TTC549 (cell line): ENCODE measurements at regions not wholly inside any gene's neighbourhood (a gene's known extent, or its start where the extent isn't known, plus 50 kb on each side); places are given as distances from the start of the nearest gene placed in this dataset.
"Not testable (repeated sequence)": the region's sequence is repeated elsewhere in the genome, so short reads cannot be mapped to it uniquely, and the experiment has no call there.

ENCODE experiments used
- FAIRE-seq: peaks from 2 replicates; lab custom pipeline; 2012; peaks lifted over from hg19 to GRCh38; lab: Jason Lieb, UNC

DNA sequence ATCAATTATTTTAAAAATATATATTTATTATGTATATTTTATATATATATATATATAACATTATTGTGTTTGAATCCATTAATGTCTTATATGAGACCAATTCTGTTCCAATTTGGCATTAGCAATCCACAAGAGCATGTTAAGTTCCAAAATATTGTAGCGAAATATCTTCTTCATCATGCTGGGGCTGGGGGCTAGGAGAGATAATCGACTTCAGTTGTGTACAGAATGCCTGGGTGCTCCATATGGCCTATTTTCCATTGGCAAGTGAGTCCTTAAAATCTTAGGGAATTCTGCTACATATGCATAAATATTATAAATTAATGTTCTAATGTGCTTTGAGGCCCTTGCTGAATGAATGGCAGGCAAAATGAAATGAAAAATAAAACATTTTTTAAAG is 117.7 kb downstream of the PCDH7 start:
- no peak for FAIRE-seq

GRCh38 chr4:30838331-30838730 is 118.2 kb downstream of the PCDH7 start:
- no peak for FAIRE-seq

DNA sequence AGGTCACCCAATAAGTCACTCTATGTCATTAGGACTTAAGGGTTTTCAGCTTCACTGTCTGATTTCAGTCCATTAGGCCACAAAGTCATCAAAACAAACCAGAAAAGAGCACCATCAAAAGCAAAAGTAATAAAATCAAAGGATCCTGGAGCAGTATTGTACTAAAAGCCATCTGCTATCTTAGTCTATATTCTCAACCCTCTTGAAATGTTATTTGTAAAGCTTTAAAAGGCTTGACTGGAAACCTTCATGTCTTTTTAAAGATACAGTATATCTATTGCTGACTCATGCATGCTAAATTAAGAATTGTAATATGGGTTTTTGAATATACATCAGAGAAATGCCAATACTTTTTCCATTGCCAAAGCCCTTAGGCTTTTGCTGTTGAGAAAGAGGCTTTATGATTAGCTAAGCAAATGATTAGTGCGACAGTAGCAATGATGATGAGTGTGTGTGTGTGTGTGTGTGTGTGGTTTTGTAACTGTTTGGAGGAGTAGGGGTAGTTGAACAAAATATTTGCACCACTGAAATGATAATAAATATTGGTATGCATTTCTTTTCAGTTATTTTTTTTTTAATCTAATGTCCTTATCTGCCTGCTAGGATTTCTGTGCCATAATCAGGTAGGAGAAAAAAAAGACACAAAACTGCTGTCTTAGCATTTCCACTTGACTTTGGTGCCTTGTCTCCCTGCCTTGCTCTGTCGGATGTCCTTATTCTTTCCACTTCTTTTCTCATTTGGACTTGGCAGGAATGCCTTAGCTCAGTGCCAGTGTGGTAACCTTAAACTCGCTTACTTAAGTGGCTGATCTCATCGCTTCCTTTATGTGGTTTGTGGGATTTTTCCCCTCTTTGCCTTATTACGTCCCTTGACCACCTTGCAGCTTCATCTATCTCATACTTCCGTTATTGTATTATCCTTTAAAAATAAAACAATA is 119.7 kb downstream of the PCDH7 start:
- FAIRE-seq: no peak

DNA sequence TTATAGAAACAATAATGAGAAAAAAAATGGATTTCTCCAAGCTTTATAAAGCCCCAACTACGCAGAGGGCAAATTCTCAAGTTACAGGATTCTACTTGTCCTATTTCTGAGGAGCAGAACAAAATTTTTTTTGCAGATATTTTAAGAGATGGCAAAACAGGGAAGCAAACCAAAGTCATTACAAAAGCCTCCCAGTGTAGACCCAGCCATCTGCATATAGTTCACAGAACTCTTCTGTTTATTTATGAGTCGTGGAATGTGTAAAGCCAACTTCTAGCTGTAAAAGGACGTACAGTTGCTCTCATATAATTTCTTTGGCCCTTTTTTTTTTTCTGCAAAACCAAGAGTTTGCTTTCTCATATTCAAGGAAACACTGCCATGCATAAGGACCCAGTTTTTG is 120.4 kb downstream of the PCDH7 start:
- FAIRE-seq: no peak

DNA sequence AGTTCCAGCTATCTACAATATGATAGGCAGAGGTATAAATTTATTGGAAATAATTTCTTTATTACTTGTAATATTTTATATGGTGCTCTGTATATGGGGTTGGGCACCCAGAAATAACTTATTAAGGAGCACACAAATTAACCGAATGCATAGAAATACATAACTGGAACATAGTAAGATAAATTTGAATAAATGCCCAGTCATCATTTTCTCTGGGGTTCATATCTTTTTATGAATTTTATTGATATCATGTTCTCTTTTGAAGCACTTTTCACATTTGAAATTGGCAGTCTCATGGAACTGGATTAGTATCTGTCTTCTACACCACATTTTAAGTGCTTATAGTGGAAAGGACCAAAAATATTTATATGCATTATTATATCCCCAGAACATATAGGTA is 122.0 kb downstream of the PCDH7 start:
- FAIRE-seq: no peak

- no peak for FAIRE-seq
These were observed 122.5 kb downstream of the PCDH7 start for GRCh38 chr4:30842689-30843088.

- FAIRE-seq: no peak
These were observed 124.9 kb downstream of the PCDH7 start for GRCh38 chr4:30844861-30845582.

DNA sequence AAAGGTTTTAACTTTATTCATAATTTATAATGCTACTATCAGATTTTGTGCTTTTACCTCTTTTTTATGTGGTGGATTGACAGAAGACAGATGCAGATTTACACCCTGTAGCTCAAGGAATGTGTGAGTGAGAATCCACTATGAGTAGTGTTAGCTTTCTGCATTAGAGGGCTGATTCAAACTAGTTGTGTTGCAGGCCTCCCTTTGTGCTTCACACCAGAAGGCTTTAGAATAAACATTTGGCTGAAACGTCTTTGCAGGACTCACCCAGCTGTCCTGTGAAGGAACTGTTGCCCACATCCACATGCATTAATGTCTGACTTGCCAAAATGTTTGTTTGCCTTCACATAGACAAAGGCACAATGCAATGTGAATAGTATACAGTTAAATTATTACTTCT is 127.0 kb downstream of the PCDH7 start:
- no peak for FAIRE-seq

DNA sequence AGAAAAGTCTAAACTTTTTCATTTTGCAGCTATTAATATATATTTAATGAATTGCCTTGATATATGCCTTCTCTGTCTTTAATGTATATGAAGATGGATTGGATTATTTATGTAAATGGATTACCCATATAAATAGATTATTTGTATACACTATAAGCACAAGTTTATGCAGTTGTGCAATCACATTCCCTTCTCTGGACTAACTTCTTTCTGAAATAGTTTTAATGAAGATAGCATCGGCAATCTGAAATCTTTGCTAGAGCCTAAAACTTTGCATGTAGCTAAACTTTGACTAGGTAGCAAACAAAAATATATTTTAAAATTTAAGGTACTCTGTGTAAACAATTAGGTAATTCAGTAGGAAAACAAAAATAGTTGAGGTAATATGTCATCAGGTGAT is 127.8 kb downstream of the PCDH7 start:
- no peak for FAIRE-seq

- FAIRE-seq: no peak
These were observed 134.4 kb downstream of the PCDH7 start for GRCh38 chr4:30854531-30854930.

DNA sequence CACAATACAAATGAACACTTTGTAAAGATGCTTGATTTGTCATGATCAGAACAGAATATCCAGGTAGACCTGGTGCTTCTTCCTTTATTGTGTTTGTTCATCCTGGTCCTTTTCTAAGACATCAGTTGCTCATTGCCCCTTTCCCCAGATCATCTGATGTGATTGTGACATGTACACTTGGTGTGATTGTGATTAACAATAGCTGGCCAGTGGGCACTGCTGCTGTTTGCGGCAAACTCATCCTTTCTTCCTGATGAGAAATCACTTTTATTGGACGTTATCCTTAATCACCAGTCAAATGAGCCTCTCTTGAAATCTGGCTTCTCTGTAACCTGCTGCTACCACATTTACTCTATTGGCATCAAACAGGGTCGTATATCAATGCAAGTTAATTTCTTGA is 135.1 kb downstream of the PCDH7 start:
- FAIRE-seq: no peak

GRCh38 chr4:30856795-30857564 is 136.8 kb downstream of the PCDH7 start:
- FAIRE-seq: no peak

GRCh38 chr4:30860978-30861377 is 140.8 kb downstream of the PCDH7 start:
- FAIRE-seq: no peak

GRCh38 chr4:30862196-30862595 is 142.0 kb downstream of the PCDH7 start:
- no peak for FAIRE-seq

DNA sequence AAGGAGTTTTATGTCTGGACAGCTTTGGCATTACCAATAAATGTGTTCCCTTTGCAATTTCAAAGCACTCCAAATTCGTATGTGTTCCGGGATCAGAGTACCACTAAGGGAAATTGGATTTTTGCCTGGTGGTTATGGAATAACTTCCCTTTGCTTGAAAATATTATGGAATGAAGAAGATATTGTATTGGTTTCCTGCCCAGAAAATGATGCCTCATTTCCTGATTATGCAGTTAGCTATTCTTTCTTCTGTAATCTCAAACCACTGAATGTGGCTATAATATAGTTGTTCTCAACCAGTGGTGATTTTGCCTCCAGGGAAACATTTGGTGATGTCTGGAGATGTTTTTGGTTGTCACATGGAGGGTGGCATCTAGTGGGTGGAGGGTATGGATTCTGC is 142.9 kb downstream of the PCDH7 start:
- FAIRE-seq: no peak

- no peak for FAIRE-seq
These were observed 145.5 kb downstream of the PCDH7 start for GRCh38 chr4:30865691-30866090.

DNA sequence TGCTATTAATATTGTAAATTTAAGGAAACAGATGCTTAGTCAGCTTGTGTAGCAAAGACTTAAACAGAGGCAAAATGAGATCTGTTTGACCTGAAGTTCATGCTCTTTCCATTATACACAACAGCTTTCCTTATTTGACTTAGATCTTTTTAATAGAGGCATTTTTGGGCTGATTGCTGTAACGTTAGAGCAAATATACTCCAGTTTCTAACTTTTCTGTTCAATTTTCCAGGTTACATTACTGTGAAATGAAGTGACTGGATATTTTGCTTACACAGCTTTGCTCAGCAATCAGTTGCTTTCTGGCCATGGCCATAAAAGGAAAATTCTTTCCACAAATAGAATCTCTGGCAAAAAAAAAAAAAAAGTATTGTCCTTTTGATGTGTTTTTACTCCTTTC is 146.2 kb downstream of the PCDH7 start:
- FAIRE-seq: no peak

DNA sequence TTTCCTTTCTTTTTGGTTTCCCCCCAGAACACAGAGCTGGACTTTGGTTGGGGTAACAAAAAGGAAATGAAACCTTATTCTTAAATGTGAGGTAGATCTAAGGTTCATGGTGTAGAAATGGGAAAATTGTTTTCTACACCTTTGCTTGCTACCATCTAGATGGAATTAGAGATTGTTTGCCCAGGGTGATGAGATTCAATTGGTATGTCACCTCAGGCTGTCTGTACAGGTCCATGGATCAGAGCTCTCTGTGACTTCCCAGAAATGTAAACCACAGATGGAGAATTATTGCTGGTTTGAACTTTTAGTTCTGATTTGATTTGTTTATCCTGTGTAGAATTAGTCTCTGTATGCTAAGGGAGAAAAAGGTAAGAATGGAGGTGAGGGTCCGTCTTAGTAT is 146.7 kb downstream of the PCDH7 start:
- FAIRE-seq: no peak

DNA sequence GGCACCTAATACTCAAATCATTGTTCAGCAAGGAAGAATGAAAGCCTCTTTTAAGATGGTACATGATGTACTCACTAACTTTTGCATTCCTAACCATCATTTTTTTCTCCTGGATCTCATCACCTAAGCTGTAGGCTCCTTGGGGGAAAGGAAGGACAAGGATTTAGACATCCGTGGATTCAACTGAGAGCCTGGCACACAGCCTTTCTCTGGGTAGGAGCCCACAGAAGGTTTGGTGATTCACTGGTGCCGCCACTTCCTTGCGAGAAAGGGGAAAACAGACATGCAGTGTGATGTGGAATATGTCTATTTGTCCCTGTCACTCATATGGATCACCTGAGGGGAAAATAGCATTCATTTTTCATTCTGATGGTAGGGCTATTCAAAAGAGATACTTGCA is 147.3 kb downstream of the PCDH7 start:
- no peak for FAIRE-seq

DNA sequence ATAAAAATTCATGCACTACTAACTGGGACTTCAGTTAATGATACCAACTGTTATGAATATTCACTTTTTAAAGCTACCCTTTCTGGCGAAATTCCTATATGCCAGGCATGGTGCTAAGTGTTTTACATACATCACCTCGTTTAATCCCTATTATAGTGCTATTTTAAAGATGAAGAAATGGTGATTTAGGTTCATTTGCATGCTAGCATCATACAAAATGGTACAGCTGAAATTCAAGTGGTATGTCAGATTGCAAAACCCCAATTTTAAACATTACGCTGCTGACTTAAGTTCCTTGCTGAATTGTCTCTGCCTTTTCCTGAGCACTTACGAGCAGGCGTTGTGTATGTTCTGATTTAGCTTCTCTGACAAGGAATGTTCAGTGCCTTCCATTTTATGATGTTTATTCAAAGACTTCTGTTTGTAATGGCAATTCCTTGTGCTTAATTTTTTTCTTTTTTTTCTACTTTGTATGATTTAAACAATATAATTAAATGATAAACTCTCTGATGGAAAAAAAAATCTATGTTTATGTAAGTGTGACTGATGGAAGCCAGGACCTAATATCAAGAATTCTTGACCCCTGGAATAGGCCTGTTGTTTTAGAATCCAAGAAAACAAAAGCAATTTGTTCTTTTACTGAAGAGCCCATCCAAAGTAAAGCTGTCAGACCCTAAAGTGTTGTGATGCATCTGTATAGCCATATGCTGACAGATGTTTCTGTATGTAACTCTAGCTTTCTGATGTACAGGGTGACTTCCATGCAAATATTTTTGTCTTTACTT is 148.1 kb downstream of the PCDH7 start:
- no peak for FAIRE-seq

DNA sequence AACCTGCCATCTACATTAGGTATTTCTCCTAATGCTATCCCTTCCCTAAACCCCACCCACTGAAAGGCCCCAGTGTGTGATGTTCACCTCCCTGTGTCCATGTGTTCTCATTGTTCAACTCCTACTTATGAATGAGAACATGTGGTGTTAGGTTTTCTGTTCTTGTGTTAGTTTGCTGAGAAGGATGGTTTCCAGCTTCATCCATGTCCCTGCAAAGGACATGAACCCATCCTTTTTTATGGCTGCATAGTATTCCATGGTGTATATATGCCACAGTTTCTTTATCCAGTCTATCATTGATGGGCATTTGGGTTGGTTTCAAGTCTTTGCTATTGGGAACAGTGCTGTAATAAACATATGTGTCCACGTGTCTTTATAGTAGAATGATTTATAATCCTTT is 149.2 kb downstream of the PCDH7 start:
- not testable (repeated sequence) for FAIRE-seq

DNA sequence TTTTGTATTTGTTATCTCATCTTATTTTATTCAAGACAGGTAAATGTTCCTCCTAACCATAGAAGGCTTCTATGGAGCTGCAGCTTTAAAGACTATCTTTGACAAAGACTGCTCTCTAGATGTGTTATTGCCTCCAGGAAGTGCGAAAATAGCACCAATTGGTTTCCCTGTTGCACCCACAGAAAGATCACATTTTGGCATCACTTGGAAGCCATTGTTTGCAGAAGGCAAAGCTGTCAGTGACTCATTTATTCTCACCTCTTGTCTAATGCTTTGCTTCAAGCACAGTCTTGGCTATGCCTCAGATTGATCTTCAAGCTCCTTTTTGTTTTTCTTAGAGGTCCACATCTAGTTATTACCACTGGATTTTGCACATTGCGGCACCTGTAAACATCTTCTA is 150.3 kb downstream of the PCDH7 start:
- no peak for FAIRE-seq
